KMS-11 (cell line): ENCODE measurements at regions not wholly inside any gene's neighbourhood (a gene's known extent, or its start where the extent isn't known, plus 50 kb on each side); places are given as distances from the start of the nearest gene placed in this dataset.

Source experiments
- H2AFZ ChIP-seq: fragments of 200-600 bp; sonication (generic); 2 replicates; pipeline ENCODE4 v1.6.1; 2016; ENCODE audit warnings: antibody characterized with exemption, mixed run types, low read depth
- H3K27ac ChIP-seq: fragments of 200-600 bp; sonication (generic); 2 replicates; pipeline ENCODE4 v1.6.1; 2016; ENCODE audit warnings: mild to moderate bottlenecking, mixed run types
- H3K27me3 ChIP-seq: fragments of 200-600 bp; sonication (generic); 2 replicates; pipeline ENCODE4 v1.6.1; 2017; ENCODE audit warnings: mild to moderate bottlenecking, low read depth, mixed run types, moderate library complexity; ENCODE audit not compliant: insufficient read depth
- H3K36me3 ChIP-seq: fragments of 200-600 bp; sonication (generic); 2 replicates; pipeline ENCODE4 v1.6.1; 2017; ENCODE audit warnings: mild to moderate bottlenecking, mixed run types; ENCODE audit not compliant: insufficient read depth
- H3K4me1 ChIP-seq: fragments of 200-600 bp; sonication (generic); 2 replicates; pipeline ENCODE4 v1.6.1; 2016; ENCODE audit warnings: mild to moderate bottlenecking, low read depth, mixed run types; ENCODE audit not compliant: poor library complexity, severe bottlenecking
- H3K4me2 ChIP-seq: fragments of 200-600 bp; sonication (generic); 2 replicates; pipeline ENCODE4 v1.7.0; 2016; ENCODE audit warnings: mild to moderate bottlenecking, mixed run types
- H3K4me3 ChIP-seq: fragments of 200-600 bp; sonication (generic); IDR thresholded peaks from 2 replicates; pipeline ENCODE4 v1.6.1; 2017; ENCODE audit warnings: low read depth, low read length, mixed read lengths; ENCODE audit not compliant: insufficient read depth
- H3K79me2 ChIP-seq: fragments of 200-600 bp; sonication (generic); 2 replicates; pipeline ENCODE4 v1.6.1; 2016; ENCODE audit warnings: low read depth, mixed run types; ENCODE audit not compliant: insufficient read depth
- H3K9ac ChIP-seq: fragments of 200-600 bp; sonication (generic); 2 replicates; pipeline ENCODE4 v1.6.1; 2016; ENCODE audit warnings: mild to moderate bottlenecking, mixed run types
- H4K20me1 ChIP-seq: fragments of 200-600 bp; sonication (generic); 2 replicates; pipeline ENCODE4 v1.6.1; 2016; ENCODE audit warnings: mild to moderate bottlenecking, mixed run types; ENCODE audit not compliant: insufficient read depth
- TF ChIP-seq, protein P1 (sequence below): fragments of 200-600 bp; sonication (generic); conservative IDR thresholded peaks from 2 replicates; pipeline ENCODE4 v1.6.1; 2017; ENCODE audit warnings: low read depth, mild to moderate bottlenecking, antibody characterized with exemption, low read length, moderate library complexity, mixed read lengths

- H3K36me3 ChIP-seq = no peaks in the 10 kb centered on the region
- H3K27me3 ChIP-seq = no peaks in the 10 kb centered on the region
- no peak overlapping the region for H3K4me2 ChIP-seq
- H3K4me3 ChIP-seq = no peak overlapping the region
- H3K79me2 ChIP-seq = no peaks in the 10 kb centered on the region
- no peaks in the 10 kb centered on the region for H4K20me1 ChIP-seq
- no peak overlapping the region for H3K9ac ChIP-seq
- no peak overlapping the region for H2AFZ ChIP-seq
- TF ChIP-seq, protein P1, sequence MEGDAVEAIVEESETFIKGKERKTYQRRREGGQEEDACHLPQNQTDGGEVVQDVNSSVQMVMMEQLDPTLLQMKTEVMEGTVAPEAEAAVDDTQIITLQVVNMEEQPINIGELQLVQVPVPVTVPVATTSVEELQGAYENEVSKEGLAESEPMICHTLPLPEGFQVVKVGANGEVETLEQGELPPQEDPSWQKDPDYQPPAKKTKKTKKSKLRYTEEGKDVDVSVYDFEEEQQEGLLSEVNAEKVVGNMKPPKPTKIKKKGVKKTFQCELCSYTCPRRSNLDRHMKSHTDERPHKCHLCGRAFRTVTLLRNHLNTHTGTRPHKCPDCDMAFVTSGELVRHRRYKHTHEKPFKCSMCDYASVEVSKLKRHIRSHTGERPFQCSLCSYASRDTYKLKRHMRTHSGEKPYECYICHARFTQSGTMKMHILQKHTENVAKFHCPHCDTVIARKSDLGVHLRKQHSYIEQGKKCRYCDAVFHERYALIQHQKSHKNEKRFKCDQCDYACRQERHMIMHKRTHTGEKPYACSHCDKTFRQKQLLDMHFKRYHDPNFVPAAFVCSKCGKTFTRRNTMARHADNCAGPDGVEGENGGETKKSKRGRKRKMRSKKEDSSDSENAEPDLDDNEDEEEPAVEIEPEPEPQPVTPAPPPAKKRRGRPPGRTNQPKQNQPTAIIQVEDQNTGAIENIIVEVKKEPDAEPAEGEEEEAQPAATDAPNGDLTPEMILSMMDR = no peak
- H3K27ac ChIP-seq = no peak overlapping the region
- H3K4me1 ChIP-seq = no peaks in the 10 kb centered on the region
These were observed 110.2 kb upstream of the CYSLTR1 start for GRCh38 chrX:78437621-78438020.

GRCh38 chrX:78429172-78429571 lies 101.8 kb upstream of the CYSLTR1 start:
- Histone ChIP-seq H3K79me2 (no peaks in the 10 kb centered on the region), H3K9ac (no peak overlapping the region), H4K20me1 (no peaks in the 10 kb centered on the region), H3K4me1 (no peaks in the 10 kb centered on the region), H2AFZ (no peak overlapping the region), H3K4me2 (no peak overlapping the region), H3K27ac (no peak overlapping the region), H3K36me3 (no peaks in the 10 kb centered on the region), H3K27me3 (no peaks in the 10 kb centered on the region), H3K4me3 (no peak overlapping the region)
- TF ChIP-seq, protein P1 = no peak

DNA sequence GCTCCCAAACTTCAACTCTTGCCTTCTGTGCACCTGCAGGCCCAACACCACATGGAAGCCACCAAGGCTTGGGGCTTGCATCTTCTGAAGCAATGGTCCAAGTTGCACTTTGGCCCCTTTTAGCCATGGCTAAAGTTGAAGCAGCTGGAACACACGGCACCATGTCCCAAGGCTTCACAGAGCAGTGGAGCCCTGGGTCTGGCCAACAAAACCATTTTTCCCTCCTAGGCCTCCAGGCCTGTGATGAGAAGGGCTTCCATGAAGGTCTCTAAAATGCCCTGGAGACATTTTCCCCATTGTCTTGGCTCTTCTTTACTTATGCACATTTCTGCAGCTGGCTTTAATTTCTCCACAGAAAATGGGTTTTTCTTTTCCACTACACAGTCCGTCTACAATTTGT lies 61.3 kb upstream of the CYSLTR1 start:
- Histone ChIP-seq H3K27me3 (no peaks in the 10 kb centered on the region), H2AFZ (no peak overlapping the region), H3K9ac (no peak overlapping the region), H3K36me3 (no peaks in the 10 kb centered on the region), H3K27ac (no peak overlapping the region), H3K4me2 (no peak overlapping the region), H3K4me3 (no peak overlapping the region), H4K20me1 (no peaks in the 10 kb centered on the region), H3K4me1 (no peaks in the 10 kb centered on the region), H3K79me2 (no peaks in the 10 kb centered on the region)
- TF ChIP-seq, protein P1 = no peak

GRCh38 chrX:78387364-78387763 lies 60.0 kb upstream of the CYSLTR1 start:
- Histone ChIP-seq H3K79me2 (no peaks in the 10 kb centered on the region), H2AFZ (no peak overlapping the region), H3K4me2 (no peak overlapping the region), H3K9ac (no peak overlapping the region), H3K27ac (no peak overlapping the region), H4K20me1 (no peaks in the 10 kb centered on the region), H3K36me3 (no peaks in the 10 kb centered on the region), H3K27me3 (no peaks in the 10 kb centered on the region), H3K4me1 (no peaks in the 10 kb centered on the region), H3K4me3 (no peak overlapping the region)
- TF ChIP-seq, protein P1 = no peak
